CD4-positive, alpha-beta memory T cell (primary cell): ENCODE measurements at regions not wholly inside any gene's neighbourhood (a gene's known extent, or its start where the extent isn't known, plus 50 kb on each side); places are given as distances from the start of the nearest gene placed in this dataset.

Experiments
- CTCF ChIA-PET: fragments of 350-600 bp; sonication (Branson Sonifier 250); formaldehyde crosslinking; loops from one replicate; lab custom pipeline; 2021; ENCODE audit warnings: inconsistent platforms; ENCODE audit not compliant: partially characterized antibody; lab: Charles Lee
- POLR2A ChIA-PET: fragments of 350-600 bp; sonication (Branson Sonifier 250); formaldehyde crosslinking; loops from one replicate; lab custom pipeline; 2021; ENCODE audit not compliant: partially characterized antibody; lab: Charles Lee
- DNase-seq, 5 donors: peaks; one replicate each; pipeline versions ENCODE4 v3.0.0 to v3.0.0-alpha.2; 2020 to 2022; ENCODE audit warnings: mixed read lengths in 1 of 5
- H3K27ac ChIP-seq: one replicate; pipeline ENCODE4 v1.7.0; 2013; ENCODE audit warnings: low read depth, low read length
- H3K27me3 ChIP-seq: 2 replicates; pipeline ENCODE4 v1.7.0; 2013; ENCODE audit warnings: mild to moderate bottlenecking, low read length, moderate library complexity; ENCODE audit not compliant: insufficient read depth
- H3K36me3 ChIP-seq: 2 replicates; pipeline ENCODE4 v1.7.0; 2013; ENCODE audit warnings: mild to moderate bottlenecking, low read length, moderate library complexity; ENCODE audit not compliant: insufficient read depth
- H3K4me1 ChIP-seq: 2 replicates; pipeline ENCODE4 v1.7.0; 2013; ENCODE audit warnings: mild to moderate bottlenecking, low read length, moderate library complexity; ENCODE audit not compliant: insufficient read depth
- H3K4me3 ChIP-seq, 2 donors: one replicate each; pipeline ENCODE4 v1.7.0; 2013; ENCODE audit warnings: low read length in 2 of 2, mild to moderate bottlenecking in 1 of 2
- H3K9me3 ChIP-seq, 2 donors: one replicate each; pipeline ENCODE4 v1.7.0; 2013; ENCODE audit warnings: low read length in 2 of 2, control low read depth in 1 of 2; ENCODE audit not compliant: control insufficient read depth in 1 of 2
- H3K27ac Mint-ChIP-seq, 7 donors: one replicate each; pipeline ENCODE4 v1.8.0; 2020 to 2021; ENCODE audit warnings: mixed read lengths in 7 of 7, mild to moderate bottlenecking in 6 of 7, inconsistent platforms in 3 of 7, moderate library complexity in 3 of 7
- H3K27me3 Mint-ChIP-seq, 2 donors: one replicate each; pipeline ENCODE4 v1.8.0; 2020 to 2021; ENCODE audit warnings: mixed read lengths in 2 of 2
- H3K36me3 Mint-ChIP-seq, 2 donors: one replicate each; pipeline ENCODE4 v1.8.0; 2020 to 2021; ENCODE audit warnings: mixed read lengths in 2 of 2, inconsistent platforms in 1 of 2, mild to moderate bottlenecking in 1 of 2
- H3K4me1 Mint-ChIP-seq, 4 donors: one replicate each; pipeline ENCODE4 v1.8.0; 2020 to 2021; ENCODE audit warnings: mixed read lengths in 4 of 4, mild to moderate bottlenecking in 1 of 4
- H3K4me3 Mint-ChIP-seq, 8 donors: one replicate each; pipeline ENCODE4 v1.8.0; 2020 to 2021; ENCODE audit warnings: mixed read lengths in 8 of 8, mild to moderate bottlenecking in 7 of 8, moderate library complexity in 6 of 8, inconsistent platforms in 3 of 8
- H3K9me3 Mint-ChIP-seq, 8 donors: one replicate each; pipeline ENCODE4 v1.8.0; 2020 to 2021; ENCODE audit warnings: mixed read lengths in 8 of 8, mild to moderate bottlenecking in 5 of 8, inconsistent platforms in 3 of 8, moderate library complexity in 1 of 8
- intact Hi-C: fragments of 100-400 bp; cut with micrococcal nuclease; formaldehyde crosslinking; loops from one replicate; pipeline ENCODE4 v1.15.1; 2023

GRCh38 chr9:12633016-12633765, 60.0 kb upstream of the TYRP1 start:
- Mint-ChIP-seq H3K4me1 (no peaks in the 10 kb centered on the region), H3K27me3 (no peaks in the 10 kb centered on the region), H3K4me3 (no peak overlapping the region), H3K27ac (no peak overlapping the region), H3K36me3 (no peaks in the 10 kb centered on the region), H3K9me3 (peaks cover 0 to 45% (median 20%) of the 10 kb centered on the region in 8 donors)
- H3K4me1 ChIP-seq: no peaks in the 10 kb centered on the region
- no peaks in the 10 kb centered on the region for H3K27me3 ChIP-seq
- intact Hi-C loops: no loop called here
- no peak overlapping the region for H3K4me3 ChIP-seq
- no peaks in the 10 kb centered on the region for H3K36me3 ChIP-seq
- ChIA-PET POLR2A (no interaction called here), CTCF (no interaction called here)
- DNase-seq: no peak
- no peaks in the 10 kb centered on the region for H3K9me3 ChIP-seq
- no peak overlapping the region for H3K27ac ChIP-seq

GRCh38 chr9:12640016-12640587, 53.1 kb upstream of the TYRP1 start:
- H3K4me1 ChIP-seq: no peaks in the 10 kb centered on the region
- H3K4me1 Mint-ChIP-seq: no peaks in the 10 kb centered on the region
- H3K27ac Mint-ChIP-seq: no peak overlapping the region
- no peaks in the 10 kb centered on the region for H3K27me3 Mint-ChIP-seq
- CTCF ChIA-PET: no interaction called here
- H3K9me3 Mint-ChIP-seq: peaks cover 1 to 26% (median 11%) of the 10 kb centered on the region in 8 donors
- POLR2A ChIA-PET: no interaction called here
- no peaks in the 10 kb centered on the region for H3K36me3 ChIP-seq
- intact Hi-C loops: no loop called here
- DNase-seq: no peak
- no peak overlapping the region for H3K27ac ChIP-seq
- no peaks in the 10 kb centered on the region for H3K9me3 ChIP-seq
- H3K27me3 ChIP-seq: no peaks in the 10 kb centered on the region
- H3K4me3 ChIP-seq: no peak overlapping the region
- no peak overlapping the region for H3K4me3 Mint-ChIP-seq
- no peaks in the 10 kb centered on the region for H3K36me3 Mint-ChIP-seq

GRCh38 chr9:12640866-12641636, 52.1 kb upstream of the TYRP1 start:
- no peak for DNase-seq
- Mint-ChIP-seq H3K27me3 (no peaks in the 10 kb centered on the region), H3K27ac (no peak overlapping the region), H3K9me3 (peaks cover 1 to 18% (median 11%) of the 10 kb centered on the region in 8 donors), H3K4me1 (no peaks in the 10 kb centered on the region), H3K4me3 (no peak overlapping the region), H3K36me3 (no peaks in the 10 kb centered on the region)
- ChIA-PET CTCF (no interaction called here), POLR2A (no interaction called here)
- intact Hi-C loops: no loop called here
- H3K27me3 ChIP-seq: no peaks in the 10 kb centered on the region
- H3K4me3 ChIP-seq: no peak overlapping the region
- H3K36me3 ChIP-seq: no peaks in the 10 kb centered on the region
- no peaks in the 10 kb centered on the region for H3K9me3 ChIP-seq
- H3K4me1 ChIP-seq: no peaks in the 10 kb centered on the region
- no peak overlapping the region for H3K27ac ChIP-seq
